Bone marrow (tissue), 2 donors: ENCODE measurements at regions not wholly inside any gene's neighbourhood (a gene's known extent, or its start where the extent isn't known, plus 50 kb on each side); places are given as distances from the start of the nearest gene placed in this dataset.

Experiments used
- DNase-seq, 2 donors: peaks; one replicate each; lab custom pipeline; 2025; lab: John Stamatoyannopoulos, UW

DNA sequence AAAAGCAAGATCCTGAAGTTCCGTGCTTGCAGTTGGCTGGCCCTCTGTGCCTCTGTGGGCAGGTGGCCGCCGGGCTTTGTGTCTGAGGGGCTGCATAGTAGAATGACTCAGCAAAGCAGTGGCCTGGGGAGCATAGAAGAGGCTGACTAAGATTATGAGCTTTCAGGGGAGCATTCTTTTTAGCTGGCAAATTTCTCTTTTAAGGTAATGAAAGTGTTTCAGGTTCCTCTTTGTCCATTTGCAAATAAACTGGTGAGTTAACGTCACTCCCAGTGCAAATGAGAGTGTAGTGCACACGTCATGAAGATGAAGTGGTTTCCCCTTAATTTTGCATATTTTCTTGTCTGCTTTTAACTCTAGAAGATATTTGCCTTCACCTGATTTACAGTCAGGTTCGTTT, 98.6 kb downstream of the BCL2L11 start:
- DNase-seq: no peak

DNA sequence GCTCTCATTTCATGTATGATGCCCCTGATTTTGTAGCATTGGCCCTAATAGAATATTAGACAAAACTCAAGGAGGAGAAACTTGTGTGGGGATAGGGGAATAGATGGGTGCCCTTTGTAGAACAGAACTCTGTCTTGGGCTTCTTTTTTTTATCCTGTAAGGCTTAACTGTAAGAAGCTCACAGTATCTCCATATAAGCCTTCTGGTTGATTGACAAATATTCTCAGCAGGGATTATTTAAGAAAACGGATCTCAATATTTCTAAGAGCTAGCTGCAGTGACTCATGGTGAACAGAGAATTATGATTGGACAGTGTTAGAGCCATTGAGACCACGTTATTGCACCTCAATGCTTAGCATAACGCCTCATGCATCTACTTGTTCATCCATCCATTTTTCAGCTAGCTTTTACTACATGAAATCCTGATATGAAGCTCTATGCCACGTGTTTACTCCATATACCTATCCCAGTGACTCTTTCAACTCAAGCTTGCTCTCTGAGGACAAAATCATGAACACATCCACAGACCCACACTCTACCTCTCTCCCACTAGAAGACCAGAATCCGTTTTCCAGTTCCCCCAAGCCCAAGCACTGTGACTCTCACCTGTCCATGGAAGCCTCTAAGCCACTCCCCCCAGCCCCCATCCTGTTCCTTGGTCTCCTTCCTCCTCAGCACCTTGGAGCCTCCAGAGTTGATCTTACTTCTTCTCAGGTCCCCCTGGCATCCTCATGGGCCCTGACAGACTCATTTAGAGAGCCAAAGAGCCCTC, 99.2 kb downstream of the BCL2L11 start:
- DNase-seq: no peak

DNA sequence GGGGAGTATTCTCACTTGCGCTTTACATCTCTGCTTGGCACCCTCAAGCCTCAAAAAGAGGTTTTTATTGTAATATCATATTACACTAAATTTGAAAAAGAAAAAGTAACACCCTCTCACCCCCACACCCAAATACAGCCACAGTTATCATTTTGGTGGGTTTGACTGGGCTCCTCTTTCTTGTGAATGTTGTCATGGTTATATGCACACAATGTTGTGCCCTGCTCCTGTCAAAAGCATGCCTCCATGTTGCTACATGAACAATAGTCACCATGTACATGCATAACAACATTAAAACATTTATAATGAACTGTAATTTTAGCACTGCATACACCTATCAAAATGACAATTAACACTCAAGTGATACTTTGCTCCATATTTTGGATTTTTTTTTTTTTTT, 100.2 kb downstream of the BCL2L11 start:
- no peak for DNase-seq

DNA sequence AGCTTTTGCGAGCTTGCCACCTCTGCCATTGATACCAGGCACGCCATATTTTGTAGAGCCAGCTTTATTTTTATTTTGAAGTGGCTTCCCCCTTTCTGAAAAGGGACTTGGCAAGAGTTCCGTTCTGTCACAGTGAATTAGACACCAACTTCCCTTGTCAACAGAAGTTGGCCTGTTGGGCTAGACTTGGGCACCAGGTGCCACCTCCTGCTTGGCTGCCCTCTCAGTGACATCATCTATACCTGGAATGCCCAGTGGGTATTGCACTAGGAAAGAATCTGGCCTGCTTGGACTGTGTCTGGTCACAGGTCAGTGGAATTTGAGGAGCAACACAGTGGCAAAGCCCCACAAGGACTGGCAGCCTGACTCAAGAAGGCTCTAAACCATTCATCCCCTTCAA, 101.0 kb downstream of the BCL2L11 start:
- no peak for DNase-seq

DNA sequence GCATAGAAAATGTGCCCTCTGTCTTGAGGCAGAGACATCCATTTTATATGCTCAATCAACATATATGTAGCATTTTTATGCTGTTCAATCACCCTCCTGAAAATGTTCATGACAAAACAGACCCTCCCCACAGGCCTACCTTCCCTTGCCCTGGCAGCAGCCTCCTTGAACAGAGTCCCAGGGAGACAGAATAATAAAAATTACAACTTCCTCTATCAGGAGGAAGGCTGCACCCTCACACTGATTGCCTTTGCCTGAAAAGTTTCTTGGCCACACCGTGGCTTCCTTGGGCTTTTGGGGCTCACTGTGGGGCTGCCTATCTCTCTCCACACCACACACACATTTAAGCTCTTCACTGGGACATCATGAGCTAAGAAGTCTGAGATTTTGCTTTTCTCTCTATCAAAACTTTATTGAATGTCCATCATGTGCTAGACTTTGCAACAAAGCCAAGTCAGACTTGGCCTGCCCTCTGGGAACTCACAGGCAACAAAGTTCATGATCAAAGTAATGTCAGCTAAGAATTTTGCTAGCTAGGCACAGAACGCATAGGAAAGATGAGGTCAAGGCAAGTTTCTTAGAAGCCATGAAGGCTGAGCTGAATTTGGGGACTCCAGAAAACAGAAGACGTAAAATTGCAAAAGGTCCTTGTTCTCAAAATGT, 101.6 kb downstream of the BCL2L11 start:
- DNase-seq: no peak

DNA sequence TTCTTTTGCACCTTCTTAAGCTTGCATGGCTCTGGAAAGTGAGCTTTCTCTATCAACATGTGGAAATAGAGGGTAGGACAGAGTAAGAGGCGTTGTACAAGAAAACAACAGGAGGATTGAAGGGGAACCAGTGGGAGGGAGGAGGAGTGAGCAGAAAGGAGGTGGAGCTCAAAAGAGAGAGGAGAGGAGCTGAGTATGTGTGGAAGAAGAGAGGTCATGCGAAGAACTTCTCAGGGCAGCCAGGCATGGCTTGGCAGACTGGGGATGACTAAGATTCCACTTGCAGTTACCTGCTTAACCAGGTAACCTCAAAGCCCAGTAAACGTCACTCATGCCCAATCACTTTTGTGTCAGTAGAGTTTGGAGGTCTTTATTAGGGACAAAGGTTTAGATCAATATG, 105.1 kb downstream of the BCL2L11 start:
- no peak for DNase-seq

DNA sequence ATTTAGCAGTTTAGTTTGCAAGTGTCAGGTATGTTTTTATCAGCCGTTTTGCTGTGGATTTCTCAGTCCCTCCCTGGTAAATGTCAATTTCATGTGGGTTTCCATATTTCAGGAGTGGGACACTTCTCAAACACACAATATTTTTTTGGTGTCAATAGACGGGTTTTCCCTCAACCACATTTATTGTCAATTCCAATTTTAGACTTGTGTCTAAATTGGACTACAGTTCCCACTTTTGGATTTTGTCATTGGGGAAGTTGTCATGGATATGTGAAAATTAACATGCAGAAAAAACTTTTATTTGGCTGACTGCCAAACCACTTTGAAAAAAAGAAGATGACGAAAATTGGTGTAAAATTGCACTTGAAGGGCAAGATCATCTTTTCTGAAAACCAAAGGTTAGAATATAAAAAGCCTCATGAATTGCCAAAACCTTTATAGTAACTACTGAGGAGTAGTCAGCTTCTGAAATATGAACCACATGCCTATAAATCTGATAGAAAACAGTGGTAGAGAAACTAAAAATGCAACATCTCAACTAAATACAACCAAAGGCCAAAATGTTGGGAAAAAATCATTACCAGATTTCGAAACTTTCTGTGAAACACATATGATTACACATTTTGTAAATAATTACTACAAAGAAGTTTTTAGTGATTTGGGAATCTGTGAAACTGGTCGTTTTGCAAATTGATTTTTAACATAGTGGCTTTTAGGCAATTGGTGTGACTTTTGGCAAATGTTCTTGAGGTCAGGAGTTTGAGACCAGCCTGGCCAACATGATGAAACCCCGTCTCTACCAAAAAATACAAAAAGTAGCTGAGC, 106.4 kb downstream of the BCL2L11 start:
- DNase-seq: no peak

DNA sequence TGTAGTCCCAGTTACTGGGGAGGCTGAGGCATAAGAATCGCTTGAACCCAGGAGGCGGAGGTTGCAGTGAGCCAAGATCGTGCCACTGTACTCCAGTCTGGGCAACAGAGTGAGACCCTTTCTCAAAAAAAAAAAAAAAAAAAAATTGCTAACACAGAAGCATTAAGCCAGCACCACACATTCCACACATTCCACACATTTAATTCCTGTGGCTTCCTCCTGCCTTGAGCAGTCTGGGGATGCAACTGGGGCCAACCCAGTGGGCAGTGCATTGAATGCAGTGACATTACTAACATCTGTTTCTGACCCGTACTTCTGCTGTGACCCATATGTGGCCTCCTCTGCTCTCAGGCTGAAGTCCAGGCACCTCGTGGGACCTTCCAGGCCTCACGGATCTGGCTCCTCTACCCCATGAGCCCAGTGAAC, 107.0 kb downstream of the BCL2L11 start:
- no peak for DNase-seq

DNA sequence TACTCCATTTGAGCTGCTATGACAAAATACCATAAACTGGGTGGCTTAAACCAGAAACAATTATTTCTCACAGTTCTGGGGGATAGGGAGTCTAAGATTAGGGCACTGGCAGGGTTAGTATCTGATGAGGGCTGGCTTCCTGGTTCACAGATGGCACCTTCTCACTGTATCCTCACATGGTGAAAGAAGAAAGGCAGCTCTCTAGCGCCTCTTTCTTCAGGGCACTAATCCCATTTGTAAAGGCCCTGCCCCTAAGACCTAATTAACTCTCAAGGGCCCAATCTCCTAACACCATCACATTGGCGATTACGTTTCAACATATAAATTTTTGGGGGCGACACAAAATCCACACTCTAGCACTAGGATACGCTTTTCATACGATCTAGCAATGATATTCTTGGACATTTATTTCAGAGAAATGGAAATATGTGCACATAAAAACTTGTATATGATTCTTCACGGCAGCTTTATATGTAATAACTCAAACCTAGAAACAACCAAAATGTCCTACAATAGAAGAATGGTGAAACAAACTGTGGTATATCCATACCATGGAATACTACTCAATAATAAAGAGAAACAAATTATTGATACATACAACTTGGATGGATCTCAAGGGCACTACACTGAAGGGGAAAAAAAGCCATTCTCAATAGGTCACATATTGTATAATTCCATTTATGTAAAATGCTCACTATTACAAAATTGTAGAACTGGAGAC, 111.0 kb downstream of the BCL2L11 start:
- no peak for DNase-seq

DNA sequence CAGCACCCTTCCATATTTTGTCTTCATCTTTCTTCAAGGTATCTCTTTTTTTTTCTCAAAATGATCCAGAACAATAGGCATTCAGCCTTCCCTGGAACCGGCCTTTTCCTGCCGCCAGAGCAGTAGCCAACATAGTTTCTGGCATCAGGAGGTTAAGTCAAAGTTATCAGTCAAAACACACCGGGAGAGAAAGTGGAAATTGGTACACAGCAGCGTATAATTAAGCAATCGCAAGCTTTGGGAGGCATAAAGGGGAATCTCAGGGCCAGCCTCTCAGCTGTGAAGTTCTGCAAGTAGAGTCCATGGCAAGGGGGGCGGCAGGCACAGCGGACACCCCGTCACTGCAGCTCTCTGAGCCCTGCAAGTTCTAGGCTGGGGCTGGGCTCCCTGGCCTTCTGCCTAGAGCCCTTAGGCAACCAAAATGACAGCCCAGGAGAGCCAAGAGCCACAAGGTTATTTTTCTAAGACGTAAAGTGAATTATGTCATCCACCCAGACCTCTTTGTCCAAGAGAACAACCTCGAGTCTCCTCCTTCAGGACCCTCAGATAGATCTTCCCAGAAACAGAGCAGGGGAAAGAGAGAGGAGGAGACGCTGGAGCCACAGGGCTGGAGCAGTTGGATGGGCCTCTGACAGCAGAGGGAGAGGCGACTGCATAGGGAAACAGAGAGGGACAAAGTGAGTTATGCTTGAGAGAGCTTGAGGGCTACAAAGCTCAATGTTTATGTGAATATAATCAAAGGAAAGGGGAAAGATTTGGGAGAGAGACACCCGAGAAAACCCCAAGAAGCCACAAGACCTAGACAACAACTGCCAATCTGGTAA, 114.7 kb downstream of the BCL2L11 start:
- DNase-seq: no peak

DNA sequence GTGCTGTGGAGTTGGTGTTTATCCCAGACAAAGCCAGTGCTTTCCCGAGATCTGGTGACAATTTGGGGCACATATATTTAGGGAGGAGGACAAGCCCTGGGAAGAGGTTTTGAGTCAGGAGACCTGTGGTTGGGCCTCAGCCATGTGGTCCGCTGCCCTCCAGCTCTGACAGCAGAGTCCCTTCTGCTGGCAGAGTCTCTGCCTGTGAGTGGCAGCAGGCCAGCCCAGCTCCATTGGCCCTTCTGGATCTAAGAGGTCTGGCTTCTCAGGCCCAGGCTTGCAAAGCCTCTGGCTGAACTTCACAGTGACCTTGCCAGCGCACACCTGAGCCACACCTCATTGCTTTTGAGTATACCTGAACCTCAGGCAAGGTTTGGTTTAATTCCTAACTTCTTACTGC, 115.3 kb downstream of the BCL2L11 start:
- DNase-seq: no peak

DNA sequence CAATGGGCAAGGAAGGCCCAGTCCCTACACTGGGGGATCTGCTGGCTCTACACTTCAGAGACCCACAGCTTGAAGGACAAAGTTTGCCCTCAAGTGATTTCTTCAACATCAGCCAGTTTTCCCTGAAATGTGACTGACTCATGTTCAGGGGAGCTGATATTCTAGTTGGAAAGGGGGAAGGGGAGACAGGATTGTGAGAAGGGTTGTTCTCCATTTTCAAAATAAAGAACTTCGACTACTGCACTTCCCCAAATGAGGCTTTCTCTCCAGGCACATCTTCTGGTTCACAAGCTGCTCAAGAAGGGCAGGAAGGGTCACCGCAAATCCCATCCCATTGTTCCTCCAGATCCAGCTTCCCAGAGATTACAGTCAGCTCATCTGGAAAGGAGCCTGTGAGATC, 117.6 kb downstream of the BCL2L11 start:
- DNase-seq: no peak

DNA sequence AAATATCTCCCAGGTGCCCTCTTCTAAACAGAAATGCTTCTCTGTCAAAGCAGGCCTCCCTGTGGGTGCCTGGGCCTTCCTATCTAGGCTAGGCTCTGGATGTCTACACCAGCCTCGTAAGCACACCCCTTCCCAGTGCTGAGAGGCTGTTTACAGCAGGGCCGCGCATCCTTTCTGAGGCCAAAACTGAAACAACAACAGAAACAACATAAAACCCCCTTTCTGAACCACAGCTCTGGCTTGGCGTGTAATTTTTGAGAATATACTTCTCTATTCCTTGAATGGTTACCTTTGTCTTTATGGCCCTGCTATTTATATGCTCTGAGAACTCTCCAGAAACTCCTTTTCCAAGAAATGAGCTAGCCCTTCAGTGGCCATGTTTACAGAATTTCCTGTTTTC, 118.4 kb downstream of the BCL2L11 start:
- no peak for DNase-seq

DNA sequence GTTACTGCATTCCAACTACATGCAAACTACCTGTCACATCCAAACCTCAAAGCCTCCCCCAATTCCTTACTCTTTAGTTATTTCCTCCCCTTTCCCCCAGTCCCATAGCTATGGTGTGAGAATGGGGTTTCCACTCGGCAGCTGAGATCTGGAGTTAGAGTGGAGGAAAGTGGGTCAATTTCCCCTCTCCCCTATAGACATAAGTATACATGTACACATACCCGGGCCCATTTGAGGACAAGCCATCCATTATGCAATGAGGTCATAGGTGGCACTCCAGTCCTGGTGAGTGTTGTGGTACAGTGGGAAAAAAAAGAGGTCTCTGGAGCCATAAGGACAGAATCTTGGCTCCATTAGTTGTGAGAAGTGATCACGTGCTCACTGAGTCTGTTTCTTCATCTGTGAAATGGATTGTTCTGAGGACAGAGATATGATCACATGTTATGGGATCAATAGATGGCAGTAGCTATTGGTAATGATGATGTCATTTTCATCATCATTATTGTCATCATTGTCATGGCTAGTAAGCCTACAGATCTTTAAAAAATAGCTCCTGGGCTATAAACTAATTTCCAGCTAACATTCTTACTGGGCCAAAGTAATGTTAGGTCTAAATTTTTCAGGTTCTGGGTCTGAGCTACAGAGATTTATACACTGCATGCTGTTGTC, 119.0 kb downstream of the BCL2L11 start:
- DNase-seq: no peak

DNA sequence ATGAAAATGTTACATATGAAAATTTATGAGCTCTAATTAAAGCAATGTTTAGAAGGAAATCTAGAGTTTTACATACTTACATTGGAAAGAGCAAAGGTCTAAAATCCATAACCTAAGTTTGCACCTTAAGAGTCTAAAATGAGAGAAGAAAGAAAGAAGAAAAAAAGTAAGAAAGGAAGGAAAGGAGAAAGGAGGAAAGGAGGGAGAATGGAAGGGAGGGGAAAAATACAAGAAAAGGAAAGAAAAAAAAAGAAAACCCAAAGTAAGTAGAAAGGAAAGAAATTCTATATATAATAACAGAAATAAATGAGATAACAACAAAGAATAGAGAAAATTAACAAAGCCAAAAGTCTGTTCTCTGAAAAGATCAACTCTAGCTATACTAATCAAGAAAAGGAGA, 122.6 kb downstream of the BCL2L11 start:
- DNase-seq: no peak

DNA sequence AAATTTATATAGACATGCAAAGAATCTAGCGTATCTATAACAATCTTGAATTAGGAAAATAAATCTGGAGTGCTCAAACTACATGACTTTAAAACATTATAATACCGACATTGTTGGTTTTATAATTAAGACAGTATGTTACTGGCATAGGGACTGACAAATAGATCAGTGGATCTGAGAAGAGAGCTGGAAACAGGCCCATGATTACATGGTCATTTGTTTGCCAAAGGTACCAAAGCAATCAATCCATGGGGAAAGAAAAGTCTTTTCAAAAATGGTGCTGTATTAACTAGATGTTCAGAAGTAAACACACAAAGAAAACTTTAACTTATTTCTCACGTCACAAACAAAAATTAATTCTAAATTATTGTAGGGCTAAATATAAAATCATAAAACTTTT, 124.2 kb downstream of the BCL2L11 start:
- no peak for DNase-seq

DNA sequence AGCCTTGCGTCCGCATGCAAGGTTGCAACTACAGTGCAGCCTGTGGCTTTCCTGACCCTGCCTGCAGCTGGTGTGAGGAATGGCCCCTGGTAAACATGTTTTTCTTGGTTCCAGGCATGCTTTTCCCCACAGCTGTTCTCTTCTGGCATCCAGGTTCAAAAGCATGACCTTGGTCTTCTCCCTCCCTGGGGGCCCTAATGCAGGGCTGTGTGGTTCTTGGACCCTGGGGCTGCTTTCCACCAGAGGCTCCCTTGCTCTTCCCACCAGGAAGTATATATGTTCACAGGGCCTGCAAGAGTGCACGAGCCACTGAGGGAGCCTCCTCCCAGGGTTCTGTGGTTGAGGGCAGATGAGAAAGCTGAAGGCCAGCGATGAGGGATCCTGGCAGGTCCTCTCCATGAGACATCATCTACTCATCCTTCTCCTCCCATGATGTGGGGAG, 125.9 kb downstream of the BCL2L11 start:
- DNase-seq: no peak

DNA sequence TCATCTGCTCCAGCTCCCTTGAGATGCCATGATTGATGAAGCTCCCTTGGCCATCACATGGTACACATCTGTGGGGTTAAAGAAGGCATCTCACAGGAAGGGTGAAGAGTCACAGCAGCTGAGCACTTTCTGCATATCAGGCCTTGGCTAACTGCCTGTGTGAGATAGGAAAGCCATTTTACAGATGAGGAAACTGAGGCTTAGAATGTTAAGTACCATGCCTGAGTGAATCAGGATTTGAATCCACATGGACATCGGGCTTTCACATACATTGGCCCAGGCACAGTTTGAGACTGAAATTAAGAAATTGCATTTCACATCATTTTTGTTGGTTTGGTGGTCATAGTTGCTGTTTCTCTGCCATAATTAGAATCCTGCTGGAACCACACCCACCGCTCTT, 126.8 kb downstream of the BCL2L11 start:
- no peak for DNase-seq

DNA sequence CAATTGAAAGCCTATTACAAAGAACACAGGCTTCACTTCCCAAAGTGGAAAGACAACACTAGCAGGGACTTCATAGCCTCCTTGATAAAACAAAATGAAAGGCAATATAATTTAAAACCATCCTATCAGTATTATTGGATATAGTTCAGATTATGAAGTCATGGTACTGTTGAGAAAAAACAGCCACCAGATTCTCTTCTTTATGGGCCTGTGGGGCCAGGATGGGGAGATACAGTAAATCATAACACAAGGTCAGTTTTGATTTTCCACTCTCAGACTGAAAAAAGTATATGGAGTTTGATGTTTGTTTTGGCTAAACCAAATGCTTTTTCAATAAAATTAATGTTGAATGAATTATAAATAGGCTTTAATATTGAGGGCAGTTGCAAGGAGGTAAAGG, 129.1 kb downstream of the BCL2L11 start:
- no peak for DNase-seq

DNA sequence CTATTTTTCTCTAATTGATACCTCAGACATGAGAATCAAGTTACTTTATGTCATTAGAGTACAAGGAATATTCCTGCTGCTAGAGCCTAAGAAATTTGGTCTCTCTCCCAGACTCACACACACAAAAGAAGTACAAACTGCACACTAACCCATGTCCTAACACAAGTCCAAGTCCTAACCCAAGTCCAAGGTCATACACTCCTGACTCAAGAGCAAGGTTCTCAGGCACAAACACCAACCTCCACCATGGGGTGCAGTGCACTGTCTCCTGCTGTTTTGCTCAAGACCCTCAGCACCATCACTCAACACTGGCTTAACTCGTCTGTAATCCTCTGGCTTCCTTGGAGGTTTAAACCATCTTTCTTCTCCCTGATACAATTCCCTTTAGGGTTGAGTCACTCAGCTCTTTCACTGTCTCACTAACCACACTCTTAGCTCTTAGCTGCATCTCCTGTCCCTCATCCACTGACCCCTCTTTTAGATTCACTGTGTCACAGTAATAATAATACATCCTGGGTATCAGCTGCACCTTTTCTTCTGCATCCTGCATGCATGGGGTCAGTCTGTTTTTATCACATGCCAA, 129.8 kb downstream of the BCL2L11 start:
- no peak for DNase-seq
